Erythroblast (primary cell): ENCODE measurements at regions not wholly inside any gene's neighbourhood (a gene's known extent, or its start where the extent isn't known, plus 50 kb on each side); places are given as distances from the start of the nearest gene placed in this dataset.

ENCODE experiments used
- GATA1 ChIP-seq: IDR thresholded peaks from 2 replicates; pipeline ENCODE4 v1.6.1; 2011; ENCODE audit warnings: low read depth, mild to moderate bottlenecking, control low read depth, low read length, moderate library complexity
- POLR2A ChIP-seq: IDR thresholded peaks from 2 replicates; pipeline ENCODE4 v1.6.1; 2011; ENCODE audit warnings: mild to moderate bottlenecking, low read length

- TF ChIP-seq POLR2A: no peak
- TF ChIP-seq GATA1: no peak
Measured at GRCh38 chr2:16060936-16061338, 120.6 kb downstream of the MYCN start.
